HCT116 (cell line): ENCODE measurements at regions not wholly inside any gene's neighbourhood (a gene's known extent, or its start where the extent isn't known, plus 50 kb on each side); places are given as distances from the start of the nearest gene placed in this dataset.

ENCODE experiments used
- ATAC-seq: fragments of 200-7000 bp; cut with Tn5 transposase; 2 replicates; pipeline ENCODE4 v1.9.1; 2020; ENCODE audit warnings: mild to moderate bottlenecking, moderate library complexity
- BruUV-seq: library from RNA; stranded (reverse); fragments of 400-500 nt; replicated peaks from 2 replicates; lab custom pipeline; 2021; lab: Mats Ljungman, UMichigan
- CTCF ChIA-PET: fragments of 300-600 bp; sonication (Branson Sonifier 250); formaldehyde crosslinking; loops from one replicate; lab custom pipeline; 2021; ENCODE audit warnings: antibody characterized with exemption; lab: Charles Lee
- POLR2A ChIA-PET: fragments of 300-600, 350-600 bp; sonication (Branson Sonifier 250); formaldehyde crosslinking; loops from one replicate; lab custom pipeline; 2021; ENCODE audit warnings: antibody characterized with exemption; lab: Charles Lee
- RAD21 ChIA-PET, 2 experiments: fragments of 300-600 bp; sonication (Branson Sonifier 250); formaldehyde crosslinking; loops; one replicate each; lab custom pipeline; 2023; ENCODE audit warnings: low total read pairs in 2 of 2; ENCODE audit not compliant: uncharacterized antibody in 2 of 2, unreplicated experiment in 2 of 2, low non-redundant PET in 1 of 2; lab: Charles Lee
- DNase-seq: peaks from one replicate; pipeline ENCODE4 v3.0.0-alpha.2; 2010; ENCODE audit warnings: low read depth, low spot score
- H2AFZ ChIP-seq: fragments of 200-600 bp; shearing (Covaris generic), sonication (generic); 2 replicates; pipeline ENCODE4 v1.6.1; 2017; ENCODE audit warnings: low read depth, mixed run types, mixed read lengths, antibody characterized with exemption, low read length; ENCODE audit not compliant: poor library complexity, severe bottlenecking
- H3K27ac ChIP-seq: 2 replicates; pipeline ENCODE4 v1.5.1; 2012; ENCODE audit warnings: low read depth, low read length
- H3K27me3 ChIP-seq: fragments of 200-600 bp; sonication (generic); 2 replicates; pipeline ENCODE4 v1.6.1; 2016; ENCODE audit warnings: mixed run types, low read length, mixed read lengths; ENCODE audit not compliant: insufficient read depth
- H3K36me3 ChIP-seq, 2 experiments: fragments of 200-500 bp in 1 of 2; fragments of 200-600 bp in 1 of 2; sonication (Bioruptor generic) in 1 of 2; sonication (generic) in 1 of 2; 2 replicates each; pipeline versions ENCODE4 v1.5.1 to v1.6.1; 2014 to 2016; ENCODE audit warnings: low read length in 2 of 2, inconsistent platforms in 1 of 2, mixed read lengths in 1 of 2, mixed run types in 1 of 2; ENCODE audit not compliant: insufficient read depth in 2 of 2, control insufficient read depth in 1 of 2
- H3K4me1 ChIP-seq, 2 experiments: fragments of 200-600 bp in 1 of 2; sonication (generic) in 1 of 2; 2 replicates each; pipeline versions ENCODE4 v1.5.1 to v1.6.1; 2012 to 2017; ENCODE audit warnings: low read length in 2 of 2, inconsistent platforms in 1 of 2, mild to moderate bottlenecking in 1 of 2, mixed read lengths in 1 of 2, mixed run types in 1 of 2, moderate library complexity in 1 of 2; ENCODE audit not compliant: insufficient read depth in 2 of 2, control insufficient read depth in 1 of 2
- H3K4me2 ChIP-seq: fragments of 200-600 bp; sonication (generic); 2 replicates; pipeline ENCODE4 v1.6.1; 2017; ENCODE audit warnings: mixed run types, low read length, mixed read lengths
- H3K4me3 ChIP-seq, 2 experiments: fragments of 200-600 bp in 1 of 2; sonication (generic) in 1 of 2; replicated peaks in 1 of 2; 2 replicates each; pipeline ENCODE4 v1.5.1; 2011 to 2016; ENCODE audit warnings: low read length in 2 of 2, control low read depth in 1 of 2, low read depth in 1 of 2, mild to moderate bottlenecking in 1 of 2, mixed read lengths in 1 of 2, mixed run types in 1 of 2
- H3K79me2 ChIP-seq: fragments of 200-600 bp; sonication (generic); 2 replicates; pipeline ENCODE4 v1.6.1; 2017; ENCODE audit warnings: mild to moderate bottlenecking, mixed run types, low read length, moderate library complexity, mixed read lengths; ENCODE audit not compliant: insufficient read depth
- H3K9ac ChIP-seq: fragments of 200-600 bp; sonication (generic); 2 replicates; pipeline ENCODE4 v1.6.1; 2016; ENCODE audit warnings: low read length, mixed read lengths
- H3K9me2 ChIP-seq: fragments of 200-600 bp; sonication (generic), shearing (Covaris generic); 2 replicates; pipeline ENCODE4 v1.6.1; 2017; ENCODE audit warnings: mixed run types, mild to moderate bottlenecking, moderate library complexity; ENCODE audit not compliant: insufficient read depth
- H3K9me3 ChIP-seq, 2 experiments: fragments of 200-500 bp in 1 of 2; fragments of 200-600 bp in 1 of 2; sonication (Bioruptor generic) in 1 of 2; sonication (generic) in 1 of 2; 2 replicates each; pipeline ENCODE4 v1.6.1; 2014 to 2017; ENCODE audit warnings: low read length in 2 of 2, mixed read lengths in 2 of 2, inconsistent platforms in 1 of 2, low read depth in 1 of 2, mild to moderate bottlenecking in 1 of 2, mixed run types in 1 of 2, moderate library complexity in 1 of 2; ENCODE audit not compliant: control insufficient read depth in 1 of 2, insufficient read depth in 1 of 2
- H4K20me1 ChIP-seq: fragments of 200-600 bp; sonication (generic), shearing (Covaris generic); 2 replicates; pipeline ENCODE4 v1.6.1; 2017; ENCODE audit warnings: mixed run types, mild to moderate bottlenecking, moderate library complexity; ENCODE audit not compliant: insufficient read depth
- CEBPB ChIP-seq: IDR thresholded peaks from 2 replicates; pipeline ENCODE4 v1.6.1; 2012; ENCODE audit warnings: low read depth
- EGR1 ChIP-seq: IDR thresholded peaks from 2 replicates; pipeline ENCODE4 v1.6.1; 2012; ENCODE audit warnings: low read depth
- ELF1 ChIP-seq: IDR thresholded peaks from 2 replicates; pipeline ENCODE4 v1.6.1; 2012; ENCODE audit warnings: low read depth, borderline replicate concordance
- EZH2 ChIP-seq: fragments of 200-600 bp; sonication (generic); IDR thresholded peaks from 2 replicates; pipeline ENCODE4 v1.6.1; 2017; ENCODE audit warnings: antibody characterized with exemption, mixed run types
- EZH2phosphoT487 ChIP-seq: fragments of 200-600 bp; IDR thresholded peaks from 2 replicates; pipeline ENCODE4 v1.6.1; 2018; ENCODE audit warnings: antibody characterized with exemption, borderline replicate concordance
- FOSL1 ChIP-seq: IDR thresholded peaks from 2 replicates; pipeline ENCODE4 v1.6.1; 2012; ENCODE audit warnings: low read depth
- JUND ChIP-seq: IDR thresholded peaks from 2 replicates; pipeline ENCODE4 v1.6.1; 2012
- POLR2A ChIP-seq: IDR thresholded peaks from 2 replicates; pipeline ENCODE4 v1.7.0; 2011; ENCODE audit warnings: borderline replicate concordance; ENCODE audit not compliant: insufficient read depth, insufficient read length; ENCODE audit errors: extremely low read depth
- POLR2AphosphoS5 ChIP-seq: IDR thresholded peaks from 2 replicates; pipeline ENCODE4 v1.6.1; 2011; ENCODE audit warnings: mild to moderate bottlenecking, low read depth, low read length, moderate library complexity
- REST ChIP-seq: IDR thresholded peaks from 2 replicates; pipeline ENCODE4 v1.6.1; 2012; ENCODE audit warnings: low read depth
- SP1 ChIP-seq: IDR thresholded peaks from 2 replicates; pipeline ENCODE4 v1.6.1; 2012; ENCODE audit warnings: low read depth
- ZFX ChIP-seq: fragments of 450-650 bp; IDR thresholded peaks from 2 replicates; pipeline ENCODE4 v1.6.1; 2017
- ZNF274 ChIP-seq: fragments of 200-500 bp; sonication (Bioruptor generic); IDR thresholded peaks from 2 replicates; pipeline ENCODE4 v1.6.1; 2014; ENCODE audit warnings: mild to moderate bottlenecking, low read depth, low read length, inconsistent platforms
- intact Hi-C: fragments of 100-400 bp; cut with micrococcal nuclease; formaldehyde crosslinking; loops from 2 replicates; pipeline ENCODE4 v1.10.0; 2022
- TF ChIP-seq, protein P1 (sequence below): IDR thresholded peaks from 2 replicates; pipeline ENCODE4 v1.6.1; 2011; ENCODE audit warnings: mild to moderate bottlenecking, low read length, moderate library complexity; ENCODE audit not compliant: insufficient replicate concordance; ENCODE audit errors: extremely low read depth
- TF ChIP-seq, protein P2 (sequence below): IDR thresholded peaks from 2 replicates; pipeline ENCODE4 v1.6.1; 2012
- TF ChIP-seq, protein P3 (sequence below): IDR thresholded peaks from 2 replicates; pipeline ENCODE4 v1.6.1; 2012

GRCh38 chr5:6243706-6244338 is 134.5 kb downstream of the MED10 start:
- RAD21 ChIA-PET: no interaction called here

More at GRCh38 chr5:6243706-6244338, 134.5 kb downstream of the MED10 start:
- no peak for ATAC-seq
- ChIA-PET POLR2A (no interaction called here), CTCF (no interaction called here)
- H3K9me2 ChIP-seq: no peaks in the 10 kb centered on the region
- H3K27ac ChIP-seq: no peak overlapping the region
- TF ChIP-seq JUND (no peak), ZNF274 (no peak), EGR1 (no peak), CEBPB (no peak), POLR2A (no peak), SP1 (no peak), EZH2 (no peak), EZH2phosphoT487 (no peak), FOSL1 (no peak), ELF1 (no peak), ZFX (no peak), POLR2AphosphoS5 (no peak), REST (no peak)
- TF ChIP-seq, protein P1, sequence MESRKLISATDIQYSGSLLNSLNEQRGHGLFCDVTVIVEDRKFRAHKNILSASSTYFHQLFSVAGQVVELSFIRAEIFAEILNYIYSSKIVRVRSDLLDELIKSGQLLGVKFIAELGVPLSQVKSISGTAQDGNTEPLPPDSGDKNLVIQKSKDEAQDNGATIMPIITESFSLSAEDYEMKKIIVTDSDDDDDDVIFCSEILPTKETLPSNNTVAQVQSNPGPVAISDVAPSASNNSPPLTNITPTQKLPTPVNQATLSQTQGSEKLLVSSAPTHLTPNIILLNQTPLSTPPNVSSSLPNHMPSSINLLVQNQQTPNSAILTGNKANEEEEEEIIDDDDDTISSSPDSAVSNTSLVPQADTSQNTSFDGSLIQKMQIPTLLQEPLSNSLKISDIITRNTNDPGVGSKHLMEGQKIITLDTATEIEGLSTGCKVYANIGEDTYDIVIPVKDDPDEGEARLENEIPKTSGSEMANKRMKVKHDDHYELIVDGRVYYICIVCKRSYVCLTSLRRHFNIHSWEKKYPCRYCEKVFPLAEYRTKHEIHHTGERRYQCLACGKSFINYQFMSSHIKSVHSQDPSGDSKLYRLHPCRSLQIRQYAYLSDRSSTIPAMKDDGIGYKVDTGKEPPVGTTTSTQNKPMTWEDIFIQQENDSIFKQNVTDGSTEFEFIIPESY: no peak
- TF ChIP-seq, protein P2, sequence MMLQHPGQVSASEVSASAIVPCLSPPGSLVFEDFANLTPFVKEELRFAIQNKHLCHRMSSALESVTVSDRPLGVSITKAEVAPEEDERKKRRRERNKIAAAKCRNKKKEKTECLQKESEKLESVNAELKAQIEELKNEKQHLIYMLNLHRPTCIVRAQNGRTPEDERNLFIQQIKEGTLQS: no peak
- TF ChIP-seq, protein P3, sequence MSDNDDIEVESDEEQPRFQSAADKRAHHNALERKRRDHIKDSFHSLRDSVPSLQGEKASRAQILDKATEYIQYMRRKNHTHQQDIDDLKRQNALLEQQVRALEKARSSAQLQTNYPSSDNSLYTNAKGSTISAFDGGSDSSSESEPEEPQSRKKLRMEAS: no peak
- TF ChIP-seq, all 23 proteins: peak for 0
- H3K4me1 ChIP-seq: no peaks in the 10 kb centered on the region
- no peaks in the 10 kb centered on the region for H3K79me2 ChIP-seq
- H3K36me3 ChIP-seq: no peaks in the 10 kb centered on the region
- no peaks in the 10 kb centered on the region for H3K27me3 ChIP-seq
- no TSS peak for BruUV-seq
- no peak overlapping the region for H2AFZ ChIP-seq
- no peak overlapping the region for H3K4me2 ChIP-seq
- no peak overlapping the region for H3K4me3 ChIP-seq
- H4K20me1 ChIP-seq: no peaks in the 10 kb centered on the region
- no peaks in the 10 kb centered on the region for H3K9me3 ChIP-seq
- intact Hi-C loops: no loop called here
- DNase-seq: no peak
- H3K9ac ChIP-seq: no peak overlapping the region
